K562 (cell line): ENCODE measurements at regions not wholly inside any gene's neighbourhood (a gene's known extent, or its start where the extent isn't known, plus 50 kb on each side); places are given as distances from the start of the nearest gene placed in this dataset.
"Not testable (repeated sequence)": the region's sequence is repeated elsewhere in the genome, so short reads cannot be mapped to it uniquely, and the experiment has no call there.

Source experiments
- ATAC-seq: fragments of 200-7000 bp; cut with Tn5 transposase; 3 replicates; pipeline ENCODE4 v1.9.1; 2020; ENCODE audit warnings: moderate library complexity
- BruUV-seq: library from RNA; stranded (reverse); fragments of 400-500 nt; replicated peaks from 2 replicates; lab custom pipeline; 2021; lab: Mats Ljungman, UMichigan
- CTCF ChIA-PET: fragments of 300-600 bp; formaldehyde crosslinking; extraction: SDS; loops from one replicate; lab custom pipeline; 2021; ENCODE audit warnings: low intra/inter-chr PET ratio; lab: Yijun Ruan, JAX
- POLR2A ChIA-PET: fragments of 300-600, 350-650 bp; sonication (Branson Sonifier 250); formaldehyde crosslinking; extraction: SDS; loops from one replicate; lab custom pipeline; 2021; ENCODE audit warnings: antibody characterized with exemption, inconsistent platforms; lab: Yijun Ruan, JAX
- DNase-seq, 4 experiments: peaks; one replicate each; pipeline versions ENCODE4 v3.0.0 to v3.0.0-alpha.2; 2011 to 2018; ENCODE audit warnings: low spot score in 3 of 4, mixed read lengths in 3 of 4; ENCODE audit errors: extremely low read depth in 1 of 4
- FAIRE-seq: peaks from 2 replicates; lab custom pipeline; 2011; peaks lifted over from hg19 to GRCh38; lab: Jason Lieb, UNC
- H2AFZ ChIP-seq: 2 replicates; pipeline ENCODE4 v1.6.0; 2011; ENCODE audit warnings: low read depth, low read length, control low read depth, inconsistent platforms
- H3K27ac ChIP-seq: fragments of 200-600 bp; 3 replicates; pipeline ENCODE4 v1.8.0; 2011; ENCODE audit warnings: low read depth, mild to moderate bottlenecking, control low read depth, inconsistent platforms, low read length, moderate library complexity, mixed read lengths; ENCODE audit errors: extremely low read depth
- H3K27me3 ChIP-seq, 2 experiments: fragments of 300-600 bp in 1 of 2; 2 replicates in 1 of 2; 3 replicates in 1 of 2; pipeline versions ENCODE4 v1.6.0 to v1.8.0; 2011; ENCODE audit warnings: inconsistent platforms in 2 of 2, low read length in 2 of 2, mild to moderate bottlenecking in 1 of 2, mixed read lengths in 1 of 2, moderate library complexity in 1 of 2; ENCODE audit not compliant: control insufficient read depth in 2 of 2, insufficient read depth in 2 of 2
- H3K36me3 ChIP-seq: fragments of 300-600 bp; 3 replicates; pipeline ENCODE4 v1.8.0; 2011; ENCODE audit warnings: mild to moderate bottlenecking, low read length, inconsistent platforms; ENCODE audit not compliant: control insufficient read depth, insufficient read depth
- H3K4me1 ChIP-seq, 2 experiments: fragments of 200-600 bp in 1 of 2; replicated peaks in 1 of 2; 2 replicates in 1 of 2; 3 replicates in 1 of 2; pipeline versions ENCODE4 v1.5.1 to v1.8.0; 2011; ENCODE audit warnings: inconsistent platforms in 2 of 2, low read length in 2 of 2, mild to moderate bottlenecking in 1 of 2, mixed read lengths in 1 of 2, moderate library complexity in 1 of 2; ENCODE audit not compliant: control insufficient read depth in 2 of 2, insufficient read depth in 2 of 2
- H3K4me2 ChIP-seq: 2 replicates; pipeline ENCODE4 v1.6.1; 2011; ENCODE audit warnings: low read length, control low read depth, inconsistent platforms, mixed read lengths; ENCODE audit not compliant: insufficient read depth
- H3K4me3 ChIP-seq: fragments of 200-600 bp; sonication (generic), shearing (Covaris generic); 2 replicates; pipeline ENCODE4 v1.5.1; 2016; ENCODE audit warnings: control low read depth, inconsistent platforms
- H3K79me2 ChIP-seq: fragments of 200-600 bp; 3 replicates; pipeline ENCODE4 v1.8.0; 2011; ENCODE audit warnings: low read length, inconsistent platforms; ENCODE audit not compliant: control insufficient read depth, insufficient read depth
- H3K9ac ChIP-seq, 2 experiments: 2 replicates each; pipeline versions ENCODE4 v1.6.0 to v1.6.1; 2011; ENCODE audit warnings: low read depth in 2 of 2, low read length in 2 of 2, control low read depth in 1 of 2, inconsistent platforms in 1 of 2, mild to moderate bottlenecking in 1 of 2, mixed read lengths in 1 of 2; ENCODE audit not compliant: insufficient read depth in 1 of 2
- H3K9me1 ChIP-seq: one replicate; pipeline ENCODE4 v1.6.0; 2011; ENCODE audit warnings: inconsistent platforms, mild to moderate bottlenecking, low read length, moderate library complexity; ENCODE audit not compliant: control insufficient read depth, insufficient read depth
- H3K9me3 ChIP-seq: replicated peaks from 2 replicates; pipeline ENCODE4 v1.5.1; 2011; ENCODE audit warnings: low read depth, low read length, inconsistent platforms; ENCODE audit not compliant: control insufficient read depth, insufficient read depth
- H4K20me1 ChIP-seq: replicated peaks from 2 replicates; pipeline ENCODE4 v1.6.1; 2011; ENCODE audit warnings: low read length, inconsistent platforms, mixed read lengths; ENCODE audit not compliant: control insufficient read depth, insufficient read depth
- ZNF384 ChIP-seq: IDR thresholded peaks from 2 replicates; pipeline ENCODE4 v1.6.1; 2012; ENCODE audit warnings: low read depth, low read length, improper control_type of control experiment
- WGBS: fragments of 100-300 bp; shearing (Covaris generic); methylation state at CpG from one replicate; pipeline ENCODE4 v1.1.6; 2016; ENCODE audit warnings: low coverage, mixed read lengths; ENCODE audit not compliant: insufficient coverage; ENCODE audit errors: missing lambda C conversion rate; 5-methylcytosine and 5-hydroxymethylcytosine counted together
- in situ Hi-C: fragments of 300-500 bp; cut with MboI; formaldehyde crosslinking; loops from 4 replicates; pipeline ENCODE4 v1.15.0; 2018; ENCODE audit warnings: inconsistent platforms, mixed read lengths
- intact Hi-C: fragments of 100-400 bp; cut with micrococcal nuclease; formaldehyde crosslinking; loops from 2 replicates; pipeline ENCODE4 v1.14.2; 2022
- TF ChIP-seq, protein P1 (sequence below), 2 experiments: fragments of 450-650 bp in 1 of 2; sonication (generic) in 1 of 2; formaldehyde crosslinking in 1 of 2; IDR thresholded peaks; 2 replicates each; pipeline versions ENCODE4 v1.7.1 to v1.9.0; 2016 to 2022; ENCODE audit warnings: inconsistent platforms in 1 of 2, mild to moderate bottlenecking in 1 of 2, missing genetic modification reagents in 1 of 2
- TF ChIP-seq, protein P2 (sequence below): sonication (generic); formaldehyde crosslinking; IDR thresholded peaks from 2 replicates; pipeline ENCODE4 v1.4.0; 2020; ENCODE audit warnings: mild to moderate bottlenecking, missing genetic modification reagents

DNA sequence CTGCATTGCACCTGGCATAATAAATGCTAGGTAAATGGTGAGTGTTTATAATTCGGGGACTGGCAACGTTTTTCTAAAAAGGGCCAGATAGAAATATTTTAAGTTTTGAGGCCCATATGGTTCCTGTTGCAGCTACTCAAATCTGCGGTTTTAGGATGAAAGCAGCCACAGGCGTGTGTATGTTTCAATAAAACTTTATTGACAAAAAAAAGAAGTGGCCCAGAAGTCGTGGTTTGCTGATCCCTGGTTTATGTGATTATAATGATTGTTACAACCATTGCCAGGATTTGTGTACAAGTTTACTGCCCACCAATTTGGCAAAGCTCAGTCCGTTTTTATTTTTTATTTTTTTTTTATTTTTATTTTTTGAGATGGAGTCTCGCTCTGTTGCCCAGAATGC, 536.1 kb downstream of the XYLT1 start:
- peaks cover 0 to 5% of the 10 kb centered on the region in 2 experiments; a peak in 2 of 5 replicates for H3K27me3 ChIP-seq
- DNase-seq, result no peak
- peak; percentile 80 for TF ChIP-seq ZNF384
- TF ChIP-seq, protein P1, sequence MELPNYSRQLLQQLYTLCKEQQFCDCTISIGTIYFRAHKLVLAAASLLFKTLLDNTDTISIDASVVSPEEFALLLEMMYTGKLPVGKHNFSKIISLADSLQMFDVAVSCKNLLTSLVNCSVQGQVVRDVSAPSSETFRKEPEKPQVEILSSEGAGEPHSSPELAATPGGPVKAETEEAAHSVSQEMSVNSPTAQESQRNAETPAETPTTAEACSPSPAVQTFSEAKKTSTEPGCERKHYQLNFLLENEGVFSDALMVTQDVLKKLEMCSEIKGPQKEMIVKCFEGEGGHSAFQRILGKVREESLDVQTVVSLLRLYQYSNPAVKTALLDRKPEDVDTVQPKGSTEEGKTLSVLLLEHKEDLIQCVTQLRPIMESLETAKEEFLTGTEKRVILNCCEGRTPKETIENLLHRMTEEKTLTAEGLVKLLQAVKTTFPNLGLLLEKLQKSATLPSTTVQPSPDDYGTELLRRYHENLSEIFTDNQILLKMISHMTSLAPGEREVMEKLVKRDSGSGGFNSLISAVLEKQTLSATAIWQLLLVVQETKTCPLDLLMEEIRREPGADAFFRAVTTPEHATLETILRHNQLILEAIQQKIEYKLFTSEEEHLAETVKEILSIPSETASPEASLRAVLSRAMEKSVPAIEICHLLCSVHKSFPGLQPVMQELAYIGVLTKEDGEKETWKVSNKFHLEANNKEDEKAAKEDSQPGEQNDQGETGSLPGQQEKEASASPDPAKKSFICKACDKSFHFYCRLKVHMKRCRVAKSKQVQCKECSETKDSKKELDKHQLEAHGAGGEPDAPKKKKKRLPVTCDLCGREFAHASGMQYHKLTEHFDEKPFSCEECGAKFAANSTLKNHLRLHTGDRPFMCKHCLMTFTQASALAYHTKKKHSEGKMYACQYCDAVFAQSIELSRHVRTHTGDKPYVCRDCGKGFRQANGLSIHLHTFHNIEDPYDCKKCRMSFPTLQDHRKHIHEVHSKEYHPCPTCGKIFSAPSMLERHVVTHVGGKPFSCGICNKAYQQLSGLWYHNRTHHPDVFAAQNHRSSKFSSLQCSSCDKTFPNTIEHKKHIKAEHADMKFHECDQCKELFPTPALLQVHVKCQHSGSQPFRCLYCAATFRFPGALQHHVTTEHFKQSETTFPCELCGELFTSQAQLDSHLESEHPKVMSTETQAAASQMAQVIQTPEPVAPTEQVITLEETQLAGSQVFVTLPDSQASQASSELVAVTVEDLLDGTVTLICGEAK (IDR thresholded peaks at IDR 0.05), result peak; percentile 95
- TF ChIP-seq, protein P1 (CRISPR knock-in tag; IDR thresholded peaks at IDR 0.05), result peak; percentile 93
- TF ChIP-seq, protein P2, sequence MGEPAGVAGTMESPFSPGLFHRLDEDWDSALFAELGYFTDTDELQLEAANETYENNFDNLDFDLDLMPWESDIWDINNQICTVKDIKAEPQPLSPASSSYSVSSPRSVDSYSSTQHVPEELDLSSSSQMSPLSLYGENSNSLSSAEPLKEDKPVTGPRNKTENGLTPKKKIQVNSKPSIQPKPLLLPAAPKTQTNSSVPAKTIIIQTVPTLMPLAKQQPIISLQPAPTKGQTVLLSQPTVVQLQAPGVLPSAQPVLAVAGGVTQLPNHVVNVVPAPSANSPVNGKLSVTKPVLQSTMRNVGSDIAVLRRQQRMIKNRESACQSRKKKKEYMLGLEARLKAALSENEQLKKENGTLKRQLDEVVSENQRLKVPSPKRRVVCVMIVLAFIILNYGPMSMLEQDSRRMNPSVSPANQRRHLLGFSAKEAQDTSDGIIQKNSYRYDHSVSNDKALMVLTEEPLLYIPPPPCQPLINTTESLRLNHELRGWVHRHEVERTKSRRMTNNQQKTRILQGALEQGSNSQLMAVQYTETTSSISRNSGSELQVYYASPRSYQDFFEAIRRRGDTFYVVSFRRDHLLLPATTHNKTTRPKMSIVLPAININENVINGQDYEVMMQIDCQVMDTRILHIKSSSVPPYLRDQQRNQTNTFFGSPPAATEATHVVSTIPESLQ (CRISPR knock-in tag), result no peak
- no peaks in the 10 kb centered on the region for H4K20me1 ChIP-seq
- peaks cover 0 to 7% of the 10 kb centered on the region in 2 experiments; a peak in 2 of 5 replicates for H3K4me1 ChIP-seq
- H3K9me1 ChIP-seq, result no peaks in the 10 kb centered on the region
- H3K79me2 ChIP-seq, result no peaks in the 10 kb centered on the region
- FAIRE-seq, result no peak
- 12% methylated on average over 7 of the region's 7 CpGs for WGBS
- no peaks in the 10 kb centered on the region for H3K36me3 ChIP-seq
- intact Hi-C loops (no loop called here), in situ Hi-C loops (no loop called here)
- no peak overlapping the region for H3K4me3 ChIP-seq
- H3K4me2 ChIP-seq, result no peak overlapping the region
- no peak overlapping the region for H3K9ac ChIP-seq
- BruUV-seq, result no TSS peak
- no peak overlapping the region for H2AFZ ChIP-seq
- H3K9me3 ChIP-seq, result no peaks in the 10 kb centered on the region
- CTCF ChIA-PET, result no interaction called here
- POLR2A ChIA-PET, result no interaction called here
- ATAC-seq, result no peak
- H3K27ac ChIP-seq, result no peak overlapping the region

GRCh38 chr16:16935909-16936308, 534.9 kb downstream of the XYLT1 start:
- CTCF ChIA-PET, POLR2A ChIA-PET, in situ Hi-C loops, H3K36me3 ChIP-seq, FAIRE-seq, H3K9ac ChIP-seq, BruUV-seq, H3K27me3 ChIP-seq, ATAC-seq, H3K9me1 ChIP-seq, H3K4me1 ChIP-seq, H3K79me2 ChIP-seq, H3K27ac ChIP-seq, intact Hi-C loops, H4K20me1 ChIP-seq, H3K4me3 ChIP-seq, H3K9me3 ChIP-seq, DNase-seq, H2AFZ ChIP-seq, H3K4me2 ChIP-seq: not testable (repeated sequence)
- WGBS, result 19% methylated on average over 4 of the region's 4 CpGs
